GM20431 (cell line): ENCODE measurements at regions not wholly inside any gene's neighbourhood (a gene's known extent, or its start where the extent isn't known, plus 50 kb on each side); places are given as distances from the start of the nearest gene placed in this dataset.

Experiments
- in situ Hi-C: fragments of 300-500 bp; cut with MseI, MboI; formaldehyde crosslinking; loops from one replicate; pipeline ENCODE4 v1.15.0; 2020; ENCODE audit warnings: low sequenced_read_pairs; ENCODE audit not compliant: unreplicated experiment

DNA sequence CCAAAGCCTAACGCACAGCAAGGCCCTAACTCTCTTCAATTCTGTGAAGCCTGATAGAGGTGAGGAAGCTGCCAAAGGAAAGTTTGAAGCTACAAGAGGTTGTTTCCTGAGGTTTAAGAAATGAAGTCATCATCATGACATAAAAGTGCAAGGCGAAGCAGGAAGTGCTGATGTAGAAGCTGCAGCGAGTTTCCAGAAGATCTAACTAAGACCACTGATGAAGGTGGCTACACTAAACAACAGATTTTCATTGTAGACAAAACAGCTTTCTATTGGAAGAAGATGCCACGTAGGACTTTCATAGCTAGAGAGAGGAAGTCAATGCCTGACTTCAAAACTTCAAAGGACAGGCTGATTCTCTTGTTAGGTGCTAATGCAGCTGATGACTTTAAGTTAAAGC lies 385.6 kb upstream of the OR4E1 start:
- in situ Hi-C loops: no loop called here

- in situ Hi-C loops: no loop called here
These were observed 379.2 kb upstream of the OR4E1 start for GRCh38 chr14:22052795-22053194.

- in situ Hi-C loops: no loop called here
These were observed 373.5 kb upstream of the OR4E1 start for GRCh38 chr14:22047115-22047514.

GRCh38 chr14:22046063-22046462 lies 372.4 kb upstream of the OR4E1 start:
- in situ Hi-C loops: no loop called here

- in situ Hi-C loops: no loop called here
These were observed 370.6 kb upstream of the OR4E1 start for GRCh38 chr14:22044193-22044592.

GRCh38 chr14:22040781-22041125 lies 367.1 kb upstream of the OR4E1 start:
- in situ Hi-C loops: no loop called here

- in situ Hi-C loops: no loop called here
These were observed 366.5 kb upstream of the OR4E1 start for GRCh38 chr14:22039938-22040780.

- in situ Hi-C loops: no loop called here
These were observed 363.1 kb upstream of the OR4E1 start for GRCh38 chr14:22036541-22037239.

- in situ Hi-C loops: no loop called here
These were observed 352.9 kb upstream of the OR4E1 start for GRCh38 chr14:22026527-22026926.

DNA sequence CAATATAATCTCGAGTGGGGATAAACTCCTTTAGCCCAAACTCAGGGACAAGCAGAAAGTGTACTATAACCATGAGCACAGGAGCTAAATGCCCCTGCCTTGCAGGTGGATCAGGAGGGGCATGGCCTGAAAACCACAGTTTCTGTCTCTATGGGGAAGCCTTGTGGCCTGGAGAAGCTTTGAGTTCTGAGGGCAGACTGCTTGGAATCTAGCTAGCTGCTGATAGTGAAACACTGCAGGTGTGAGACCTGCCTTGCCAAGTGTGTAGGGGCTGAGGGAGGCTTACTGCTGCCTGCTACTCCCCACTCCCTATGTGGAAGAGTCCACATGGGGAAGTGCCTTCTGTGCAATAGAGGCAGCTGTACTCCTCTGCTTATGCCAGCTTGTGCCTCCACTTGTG lies 352.3 kb upstream of the OR4E1 start:
- in situ Hi-C loops: no loop called here

DNA sequence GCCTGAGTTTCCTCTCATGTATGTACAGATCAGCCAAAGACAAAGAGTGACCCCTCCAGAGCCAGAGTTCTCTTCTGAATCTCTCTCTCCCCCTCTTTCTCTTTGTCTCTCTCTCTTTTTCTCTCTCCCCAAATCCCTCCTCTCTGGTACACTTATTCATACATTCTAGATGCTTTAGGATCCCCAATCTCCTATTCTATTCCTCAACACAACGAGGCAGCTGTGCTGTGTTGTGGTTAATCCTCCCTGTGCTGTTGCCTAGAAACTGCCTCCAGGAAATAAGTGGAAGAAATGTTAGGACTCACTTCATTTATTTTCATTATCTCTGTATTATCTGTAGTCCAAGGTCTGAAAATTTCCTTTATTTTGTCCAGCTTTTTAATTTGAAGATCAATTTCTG lies 350.5 kb upstream of the OR4E1 start:
- in situ Hi-C loops: no loop called here

GRCh38 chr14:22018890-22019289 lies 345.3 kb upstream of the OR4E1 start:
- in situ Hi-C loops: no loop called here

DNA sequence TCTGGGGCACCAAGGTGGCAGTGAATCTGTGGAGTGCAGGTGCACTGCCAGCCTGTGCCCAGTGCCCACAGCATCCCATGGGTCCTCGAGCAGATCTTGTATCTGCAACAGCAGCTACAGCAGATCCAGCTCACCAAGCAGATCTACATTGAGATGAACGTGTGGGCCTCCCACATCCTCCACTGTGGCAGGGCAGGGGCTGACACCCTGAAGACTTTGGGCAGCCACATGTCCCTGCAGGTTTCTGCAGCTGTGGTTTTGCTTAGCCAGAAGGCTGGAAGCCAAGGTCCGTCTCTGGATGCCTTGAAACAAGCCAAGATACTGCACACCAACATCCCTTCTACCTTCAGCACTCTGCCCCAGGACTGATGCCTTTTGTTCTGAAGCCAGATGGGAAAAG lies 338.8 kb upstream of the OR4E1 start:
- in situ Hi-C loops: no loop called here

- in situ Hi-C loops: no loop called here
These were observed 337.6 kb upstream of the OR4E1 start for GRCh38 chr14:22011253-22011642.

- in situ Hi-C loops: no loop called here
These were observed 337.1 kb upstream of the OR4E1 start for GRCh38 chr14:22010545-22011252.

DNA sequence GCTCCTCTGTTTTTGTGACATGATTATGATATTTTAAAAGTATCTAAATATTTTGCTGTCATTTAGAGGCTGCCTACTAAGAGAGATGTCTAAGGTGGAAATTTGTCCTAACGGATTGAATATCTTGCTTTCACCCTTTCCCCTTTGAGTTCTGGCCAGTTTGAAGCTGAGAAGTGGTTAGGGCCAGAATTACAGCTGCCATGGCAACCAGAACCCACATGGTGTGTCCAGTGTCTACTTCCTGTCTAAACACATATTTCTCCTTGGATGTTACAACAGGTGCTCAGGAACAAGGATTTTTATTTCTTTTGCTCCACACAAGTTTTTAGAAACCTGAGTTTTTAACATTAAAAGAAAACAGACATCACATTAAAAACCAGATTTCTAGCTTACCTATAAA lies 335.1 kb upstream of the OR4E1 start:
- in situ Hi-C loops: no loop called here

DNA sequence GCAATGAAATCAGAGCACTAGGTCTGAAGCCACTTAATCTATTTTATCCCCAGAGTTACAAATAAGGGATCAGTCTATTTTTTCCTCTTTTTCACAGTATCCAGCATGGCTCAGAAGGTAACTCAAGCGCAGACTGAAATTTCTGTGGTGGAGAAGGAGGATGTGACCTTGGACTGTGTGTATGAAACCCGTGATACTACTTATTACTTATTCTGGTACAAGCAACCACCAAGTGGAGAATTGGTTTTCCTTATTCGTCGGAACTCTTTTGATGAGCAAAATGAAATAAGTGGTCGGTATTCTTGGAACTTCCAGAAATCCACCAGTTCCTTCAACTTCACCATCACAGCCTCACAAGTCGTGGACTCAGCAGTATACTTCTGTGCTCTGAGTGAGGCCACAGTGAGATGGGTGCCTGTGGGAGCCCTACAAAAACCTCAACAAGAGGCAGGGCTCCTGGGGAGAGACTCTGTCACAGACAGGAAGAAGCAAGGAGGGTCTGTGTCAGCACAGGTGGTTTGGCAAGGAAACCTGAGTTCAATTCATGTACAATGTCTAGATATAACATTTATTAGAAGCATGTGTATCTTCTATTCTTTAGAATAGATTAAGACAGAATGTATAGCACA lies 334.3 kb upstream of the OR4E1 start:
- in situ Hi-C loops: no loop called here

- in situ Hi-C loops: no loop called here
These were observed 333.7 kb upstream of the OR4E1 start for GRCh38 chr14:22007363-22007762.

GRCh38 chr14:22003461-22003860 lies 329.8 kb upstream of the OR4E1 start:
- in situ Hi-C loops: no loop called here

DNA sequence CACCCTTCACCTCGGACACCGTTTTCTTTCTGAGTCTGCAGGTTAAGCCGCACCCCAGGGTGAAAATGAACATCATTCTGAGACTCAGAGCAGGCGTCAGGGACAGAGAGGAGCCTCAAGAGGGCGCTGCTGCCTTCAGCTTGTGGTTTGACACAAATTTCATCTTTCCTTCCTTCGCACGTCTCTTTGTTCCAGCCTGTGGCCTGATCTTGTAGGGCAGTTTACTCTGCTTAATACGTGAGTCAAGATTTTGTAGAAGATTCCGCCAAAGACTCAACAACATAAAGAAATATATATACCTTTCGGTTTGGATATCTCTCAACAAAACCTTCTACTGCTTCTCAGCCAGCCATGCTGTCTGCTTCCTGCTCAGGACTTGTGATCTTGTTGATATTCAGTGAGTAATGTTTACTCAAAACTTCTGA lies 329.3 kb upstream of the OR4E1 start:
- in situ Hi-C loops: no loop called here

DNA sequence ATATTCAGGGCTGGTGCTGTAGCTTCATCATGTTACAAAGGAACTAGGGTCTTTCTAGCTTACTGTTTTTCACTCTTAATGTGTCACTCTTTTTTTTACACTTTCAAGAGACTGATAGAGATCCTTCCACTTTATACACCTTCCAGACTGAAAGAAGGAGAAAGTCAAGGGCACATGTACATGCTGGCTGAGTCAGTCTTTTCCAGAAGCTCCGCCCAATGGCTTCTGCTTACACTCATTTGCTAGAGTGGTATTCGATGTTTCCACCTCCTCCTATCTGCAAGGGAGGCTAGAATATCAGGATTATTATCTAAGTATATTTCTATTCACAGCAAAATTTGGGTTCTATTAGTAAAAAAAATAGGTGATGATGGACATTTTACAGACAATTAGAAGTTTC lies 325.8 kb upstream of the OR4E1 start:
- in situ Hi-C loops: no loop called here
